HEK293T (cell line): ENCODE measurements at regions not wholly inside any gene's neighbourhood (a gene's known extent, or its start where the extent isn't known, plus 50 kb on each side); places are given as distances from the start of the nearest gene placed in this dataset.

Experiments used
- CTCF ChIA-PET: fragments of 350-600 bp; formaldehyde crosslinking; extraction: SDS; loops from one replicate; lab custom pipeline; 2021; ENCODE audit warnings: antibody characterized with exemption, inconsistent platforms; lab: Yijun Ruan, JAX
- POLR2A ChIA-PET: fragments of 350-600 bp; formaldehyde crosslinking; extraction: SDS; loops from one replicate; lab custom pipeline; 2020; ENCODE audit warnings: antibody characterized with exemption, inconsistent platforms; lab: Yijun Ruan, JAX
- DNase-seq: peaks from one replicate; pipeline ENCODE4 v3.0.0; 2012; ENCODE audit warnings: mixed read lengths; ENCODE audit errors: extremely low spot score
- ARNT ChIP-seq: fragments of 450-650 bp; IDR thresholded peaks from 2 replicates; pipeline ENCODE4 v1.6.1; 2017; ENCODE audit warnings: mild to moderate bottlenecking
- BHLHE40 ChIP-seq: fragments of 450-650 bp; IDR thresholded peaks from 2 replicates; pipeline ENCODE4 v1.6.1; 2016; ENCODE audit warnings: mild to moderate bottlenecking, moderate library complexity, borderline replicate concordance
- CTBP1 ChIP-seq: fragments of 450-650 bp; IDR thresholded peaks from 2 replicates; pipeline ENCODE4 v1.6.1; 2016; ENCODE audit warnings: borderline replicate concordance
- ELF4 ChIP-seq: fragments of 450-650 bp; IDR thresholded peaks from 2 replicates; pipeline ENCODE4 v1.6.1; 2017; ENCODE audit warnings: antibody characterized with exemption
- FOXA1 ChIP-seq: fragments of 450-650 bp; IDR thresholded peaks from 2 replicates; pipeline ENCODE4 v1.6.1; 2016; ENCODE audit warnings: mild to moderate bottlenecking
- FOXK2 ChIP-seq: fragments of 450-650 bp; IDR thresholded peaks from 2 replicates; pipeline ENCODE4 v1.6.1; 2016; ENCODE audit warnings: mild to moderate bottlenecking
- FOXM1 ChIP-seq: fragments of 450-650 bp; IDR thresholded peaks from 2 replicates; pipeline ENCODE4 v1.6.1; 2017; ENCODE audit warnings: mild to moderate bottlenecking, borderline replicate concordance
- HDGF ChIP-seq: fragments of 450-650 bp; IDR thresholded peaks from 2 replicates; pipeline ENCODE4 v1.6.1; 2017; ENCODE audit warnings: antibody characterized with exemption, borderline replicate concordance
- L3MBTL2 ChIP-seq: fragments of 450-650 bp; conservative IDR thresholded peaks from 2 replicates; pipeline ENCODE4 v1.6.1; 2016; ENCODE audit warnings: mild to moderate bottlenecking
- LEF1 ChIP-seq: fragments of 450-650 bp; IDR thresholded peaks from 2 replicates; pipeline ENCODE4 v1.6.1; 2017; ENCODE audit warnings: mild to moderate bottlenecking, borderline replicate concordance
- NFRKB ChIP-seq: fragments of 450-650 bp; IDR thresholded peaks from 2 replicates; pipeline ENCODE4 v1.6.1; 2016; ENCODE audit warnings: mild to moderate bottlenecking, moderate library complexity
- SP1 ChIP-seq: fragments of 450-650 bp; IDR thresholded peaks from 2 replicates; pipeline ENCODE4 v1.6.1; 2017
- SUZ12 ChIP-seq: fragments of 450-650 bp; IDR thresholded peaks from 2 replicates; pipeline ENCODE4 v1.6.1; 2016; ENCODE audit warnings: mild to moderate bottlenecking
- TARDBP ChIP-seq: fragments of 450-650 bp; IDR thresholded peaks from 2 replicates; pipeline ENCODE4 v1.6.1; 2016
- ZNF384 ChIP-seq: fragments of 450-650 bp; IDR thresholded peaks from 2 replicates; pipeline ENCODE4 v1.6.1; 2016
- TF ChIP-seq, protein P1 (sequence below): fragments of 450-650 bp; IDR thresholded peaks from 2 replicates; pipeline ENCODE4 v1.6.1; 2016

DNA sequence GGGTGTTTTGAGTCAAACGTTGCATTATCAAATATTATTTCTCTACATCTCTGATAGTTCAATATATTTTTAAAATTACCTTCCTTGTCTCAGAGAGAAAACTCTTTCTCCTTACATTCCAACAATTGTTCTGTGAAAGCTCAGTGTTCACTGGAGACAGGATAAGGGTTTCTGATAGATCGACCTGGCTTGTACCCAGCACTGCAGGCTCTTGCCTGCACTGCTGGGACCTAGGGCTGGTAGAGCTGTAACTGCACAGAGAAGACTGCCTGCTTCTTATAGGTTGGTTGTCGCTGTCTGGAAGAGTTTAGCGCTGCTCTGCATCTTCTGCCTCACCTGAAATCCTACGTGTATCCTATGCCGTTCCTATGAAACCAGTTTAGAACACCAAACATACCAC, 249.9 kb upstream of the LRTM1 start:
- no peak for DNase-seq
- CTCF ChIA-PET = no interaction called here
- POLR2A ChIA-PET = no interaction called here
- no peak for TF ChIP-seq FOXA1

DNA sequence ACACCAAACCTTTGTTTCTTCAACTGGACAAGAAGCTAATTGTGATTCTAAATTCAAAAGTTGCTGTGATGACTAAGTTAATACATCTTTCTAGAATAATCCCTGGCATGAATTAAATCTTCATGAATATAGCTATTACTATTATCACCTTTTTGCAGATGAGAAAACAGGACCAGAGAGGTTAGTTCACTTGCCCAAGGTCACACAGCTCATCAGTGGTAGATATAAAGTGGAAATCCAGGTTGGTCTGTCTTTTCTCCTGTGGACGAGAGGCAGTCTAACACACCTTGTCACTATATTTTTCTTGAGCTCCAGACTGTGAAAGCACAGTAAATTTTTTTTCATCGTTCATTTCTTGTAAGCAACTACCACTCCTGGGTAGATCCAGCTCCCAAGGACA, 247.6 kb upstream of the LRTM1 start:
- ChIA-PET CTCF (no interaction called here), POLR2A (interaction anchor here (0.7 kb wide), 1 partner anchor 8 kb away, joined by 4 read pairs; no protein-coding TSS in a partner anchor)
- TF ChIP-seq ARNT (no peak), HDGF (no peak), LEF1 (no peak), NFRKB (no peak), FOXK2 (no peak), BHLHE40 (no peak), SUZ12 (no peak), CTBP1 (no peak), SP1 (no peak), TARDBP (no peak)
- DNase-seq = no peak

DNA sequence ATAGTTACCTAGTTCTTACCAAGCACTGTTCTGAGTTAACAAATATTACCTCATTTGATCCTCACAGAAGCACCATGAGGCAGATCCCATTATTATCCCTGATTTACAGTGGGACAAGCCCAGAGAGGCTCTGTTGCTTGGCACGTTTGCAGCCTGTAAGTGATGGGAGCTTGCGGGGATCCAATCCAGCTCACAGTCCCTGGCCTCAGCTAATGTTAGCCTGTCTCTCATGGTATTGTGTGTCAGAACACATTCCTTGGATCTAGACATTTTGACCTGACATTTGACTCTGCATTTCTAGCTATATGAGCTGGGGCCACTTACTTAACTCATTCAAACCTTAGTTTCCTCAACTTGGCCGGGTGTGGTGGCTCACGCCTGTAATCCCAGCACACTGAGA, 246.9 kb upstream of the LRTM1 start:
- DNase-seq = no peak
- ChIA-PET POLR2A (no interaction called here), CTCF (no interaction called here)
- TF ChIP-seq CTBP1 = no peak
- no peak for TF ChIP-seq FOXK2

DNA sequence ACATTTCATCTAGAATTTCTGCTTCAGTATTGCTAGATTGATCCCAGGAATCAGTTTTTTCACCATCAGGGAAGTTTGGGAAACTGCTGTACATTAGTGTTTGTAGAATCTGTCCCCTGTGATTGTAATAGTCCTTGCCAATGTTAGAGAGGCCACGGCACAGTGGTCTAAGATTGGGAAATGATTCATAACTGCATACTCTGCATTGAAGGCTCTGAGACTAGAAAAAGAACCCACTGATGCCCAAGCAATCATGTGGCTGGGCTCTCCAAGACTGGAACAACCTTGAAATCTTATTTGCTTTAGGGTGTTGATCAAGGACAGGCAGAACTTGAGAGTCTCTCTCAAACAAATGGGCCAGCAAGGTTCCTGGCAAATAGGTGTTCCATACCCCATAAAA, 245.6 kb upstream of the LRTM1 start:
- ChIA-PET CTCF (interaction anchor here (0.5 kb wide), 1 partner anchor 334 kb away, joined by 3 read pairs; no protein-coding TSS in a partner anchor), POLR2A (no interaction called here)
- TF ChIP-seq CTBP1 = no peak
- no peak for TF ChIP-seq TARDBP
- no peak for TF ChIP-seq L3MBTL2
- TF ChIP-seq FOXK2 = no peak
- TF ChIP-seq, protein P1, sequence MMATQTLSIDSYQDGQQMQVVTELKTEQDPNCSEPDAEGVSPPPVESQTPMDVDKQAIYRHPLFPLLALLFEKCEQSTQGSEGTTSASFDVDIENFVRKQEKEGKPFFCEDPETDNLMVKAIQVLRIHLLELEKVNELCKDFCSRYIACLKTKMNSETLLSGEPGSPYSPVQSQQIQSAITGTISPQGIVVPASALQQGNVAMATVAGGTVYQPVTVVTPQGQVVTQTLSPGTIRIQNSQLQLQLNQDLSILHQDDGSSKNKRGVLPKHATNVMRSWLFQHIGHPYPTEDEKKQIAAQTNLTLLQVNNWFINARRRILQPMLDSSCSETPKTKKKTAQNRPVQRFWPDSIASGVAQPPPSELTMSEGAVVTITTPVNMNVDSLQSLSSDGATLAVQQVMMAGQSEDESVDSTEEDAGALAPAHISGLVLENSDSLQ = no peak
- TF ChIP-seq NFRKB = no peak
- no peak for TF ChIP-seq ARNT
- DNase-seq = no peak

DNA sequence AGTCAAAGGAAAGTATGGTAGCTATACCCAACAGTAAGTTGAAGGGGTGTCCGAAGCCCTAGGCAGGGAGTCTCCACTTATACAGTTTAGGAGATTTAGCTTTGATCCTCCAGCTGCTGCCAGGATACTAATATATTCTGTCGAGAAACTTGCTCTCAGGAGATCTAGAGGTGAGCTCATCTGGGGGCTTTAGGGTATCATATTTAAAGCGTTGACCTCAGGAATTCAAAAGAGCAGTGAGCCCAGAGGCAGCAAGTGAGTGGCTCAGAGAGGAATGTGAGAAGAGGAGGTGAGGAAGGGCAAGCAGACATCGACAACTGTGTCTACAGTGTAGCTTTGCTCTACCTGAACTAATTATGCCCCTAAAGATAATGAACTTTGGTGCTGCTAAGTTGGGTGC, 245.1 kb upstream of the LRTM1 start:
- POLR2A ChIA-PET = no interaction called here
- CTCF ChIA-PET = no interaction called here
- no peak for TF ChIP-seq L3MBTL2
- TF ChIP-seq SP1 = no peak
- no peak for TF ChIP-seq TARDBP
- TF ChIP-seq, protein P1 = no peak
- TF ChIP-seq HDGF = no peak
- no peak for TF ChIP-seq NFRKB
- no peak for TF ChIP-seq LEF1
- TF ChIP-seq FOXA1 = no peak
- TF ChIP-seq SUZ12 = no peak
- no peak for TF ChIP-seq BHLHE40
- no peak for TF ChIP-seq ELF4
- no peak for TF ChIP-seq FOXK2
- DNase-seq = no peak

DNA sequence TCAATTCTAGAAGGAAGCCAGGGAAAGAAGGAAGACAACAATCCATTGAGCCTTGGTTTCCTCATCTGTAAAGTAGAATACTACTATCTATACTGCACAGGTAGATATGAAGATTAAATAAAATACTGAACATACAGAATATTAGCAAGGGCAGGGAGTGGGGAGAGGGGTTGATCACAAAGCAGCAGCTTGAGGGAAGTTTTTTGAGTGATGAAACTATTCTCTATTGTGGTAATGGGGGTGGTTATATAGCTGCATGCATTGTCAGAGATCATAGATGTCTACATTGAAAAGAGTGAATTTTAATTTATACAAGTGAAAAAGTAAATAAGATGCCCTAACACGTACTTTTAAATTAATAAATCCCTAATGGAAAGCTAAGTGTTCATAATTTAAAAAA, 242.6 kb upstream of the LRTM1 start:
- ChIA-PET CTCF (interaction anchor here (1.5 kb wide), 1 partner anchor 11 kb away, joined by 5 read pairs; no protein-coding TSS in a partner anchor), POLR2A (no interaction called here)
- no peak for DNase-seq
- TF ChIP-seq ELF4 (no peak), BHLHE40 (no peak), L3MBTL2 (no peak), ZNF384 (no peak), HDGF (no peak), SP1 (no peak), FOXM1 (no peak), FOXK2 (no peak), SUZ12 (no peak), ARNT (no peak), CTBP1 (no peak), TARDBP (no peak), FOXA1 (no peak), NFRKB (no peak), LEF1 (no peak)
- TF ChIP-seq, protein P1 = no peak

DNA sequence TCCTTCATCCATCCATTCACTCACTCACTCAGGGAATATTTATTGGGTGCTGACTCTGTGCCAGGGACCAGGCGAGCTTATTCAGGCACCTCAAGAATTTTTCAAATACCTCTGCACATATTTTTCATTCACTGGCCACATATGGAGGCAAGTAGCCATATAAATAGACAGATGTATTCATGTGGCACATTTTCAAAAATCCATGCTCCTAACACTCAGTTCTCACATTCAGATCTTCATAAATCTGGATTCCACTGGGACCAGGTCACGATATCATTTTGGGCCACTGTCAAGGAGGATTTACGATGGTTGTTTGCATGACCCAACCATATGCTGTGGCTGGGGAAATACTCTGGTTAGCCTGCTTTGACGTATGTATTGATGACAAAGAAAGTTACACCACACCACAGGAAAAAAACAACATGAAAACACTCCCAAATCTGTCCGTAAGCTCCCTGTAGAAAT, 241.8 kb upstream of the LRTM1 start:
- CTCF ChIA-PET = no interaction called here
- TF ChIP-seq, protein P1 = no peak
- TF ChIP-seq ARNT = no peak
- POLR2A ChIA-PET = no interaction called here
- DNase-seq = no peak
